Mucosa of descending colon (tissue), 3 donors: ENCODE measurements at regions not wholly inside any gene's neighbourhood (a gene's known extent, or its start where the extent isn't known, plus 50 kb on each side); places are given as distances from the start of the nearest gene placed in this dataset.

Experiments
- ATAC-seq: fragments of 200-7000 bp; cut with Tn5 transposase; one replicate; pipeline ENCODE4 v1.9.1; 2020; ENCODE audit warnings: mild to moderate bottlenecking, moderate library complexity
- DNase-seq, 3 donors: peaks; one replicate each; pipeline ENCODE4 v3.0.0-alpha.2; 2020
- H3K36me3 ChIP-seq: fragments of 200-600 bp; one replicate; pipeline ENCODE4 v1.8.0; 2021; ENCODE audit warnings: low read depth, mild to moderate bottlenecking
- H3K4me1 ChIP-seq: fragments of 200-600 bp; one replicate; pipeline ENCODE4 v1.8.0; 2021; ENCODE audit warnings: low read depth, mild to moderate bottlenecking
- H3K4me3 ChIP-seq: fragments of 200-600 bp; one replicate; pipeline ENCODE4 v1.8.0; 2021; ENCODE audit warnings: mild to moderate bottlenecking
- H3K9me3 ChIP-seq: fragments of 200-600 bp; one replicate; pipeline ENCODE4 v1.8.0; 2021; ENCODE audit warnings: mild to moderate bottlenecking
- CTCF ChIP-seq: fragments of 200-600 bp; IDR thresholded peaks from one replicate; pipeline ENCODE4 v1.8.0; 2022; ENCODE audit warnings: antibody characterized with exemption, mild to moderate bottlenecking
- intact Hi-C, 2 donors: fragments of 100-400 bp; cut with DNase I in 1 of 2; cut with micrococcal nuclease in 1 of 2; formaldehyde crosslinking; loops; one replicate each; pipeline versions ENCODE4 v1.11.0 to v1.11.1; 2022; cut with DNase I, micrococcal nuclease
- donor health status: DM: no; HTN: no; CAD: no; lungs with moderate emphysema.
- donor health status: DM: no; HTN: no; CAD: no.
- donor health status: DM: no; HTN: yes; CAD: no.

DNA sequence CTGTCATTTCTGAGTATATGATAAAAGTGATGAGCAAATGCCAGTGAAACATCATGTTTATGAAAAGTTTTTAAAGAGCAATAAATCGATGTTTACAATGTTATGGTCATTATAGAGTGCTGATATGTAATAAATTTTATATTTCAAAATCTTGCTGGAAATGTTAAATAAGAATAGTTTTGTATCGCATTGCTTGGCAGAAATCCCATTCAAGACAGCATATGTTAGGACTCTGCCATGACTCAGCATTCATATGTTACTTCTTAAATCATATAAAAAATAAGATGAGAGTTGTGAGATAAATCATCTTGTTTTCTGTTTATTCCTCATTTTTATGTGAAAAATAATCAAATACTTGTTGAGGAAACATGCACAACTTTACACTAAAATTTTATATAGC is 949.9 kb upstream of the NRXN1 start:
- intact Hi-C loops = no loop called here
- no peak for TF ChIP-seq CTCF
- no peak for DNase-seq
- H3K4me3 ChIP-seq = no peak overlapping the region
- no peak for ATAC-seq
- no peaks in the 10 kb centered on the region for H3K9me3 ChIP-seq
- H3K36me3 ChIP-seq = no peaks in the 10 kb centered on the region
- H3K4me1 ChIP-seq = no peaks in the 10 kb centered on the region

DNA sequence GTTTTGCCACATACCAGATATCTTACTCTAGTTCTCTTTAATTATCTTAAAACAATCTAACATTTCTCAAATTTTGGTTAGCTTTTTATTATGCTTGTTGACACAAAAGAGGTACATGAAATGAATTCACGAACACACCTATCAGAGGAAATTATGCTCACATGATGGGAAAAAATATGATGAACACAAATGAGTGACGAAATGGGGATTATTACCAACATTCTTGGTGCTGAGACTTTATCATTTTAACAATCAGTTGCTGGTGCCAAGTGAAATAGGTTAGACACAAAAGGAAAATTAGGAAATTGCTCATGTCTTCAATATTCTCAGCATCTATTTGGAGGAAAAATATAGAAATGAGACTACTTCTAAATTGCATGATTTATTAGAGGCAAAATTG is 944.7 kb upstream of the NRXN1 start:
- Histone ChIP-seq H3K36me3 (no peaks in the 10 kb centered on the region), H3K4me1 (no peaks in the 10 kb centered on the region), H3K9me3 (no peaks in the 10 kb centered on the region), H3K4me3 (no peak overlapping the region)
- no peak for ATAC-seq
- TF ChIP-seq CTCF = no peak
- intact Hi-C loops = no loop called here
- DNase-seq = no peak

DNA sequence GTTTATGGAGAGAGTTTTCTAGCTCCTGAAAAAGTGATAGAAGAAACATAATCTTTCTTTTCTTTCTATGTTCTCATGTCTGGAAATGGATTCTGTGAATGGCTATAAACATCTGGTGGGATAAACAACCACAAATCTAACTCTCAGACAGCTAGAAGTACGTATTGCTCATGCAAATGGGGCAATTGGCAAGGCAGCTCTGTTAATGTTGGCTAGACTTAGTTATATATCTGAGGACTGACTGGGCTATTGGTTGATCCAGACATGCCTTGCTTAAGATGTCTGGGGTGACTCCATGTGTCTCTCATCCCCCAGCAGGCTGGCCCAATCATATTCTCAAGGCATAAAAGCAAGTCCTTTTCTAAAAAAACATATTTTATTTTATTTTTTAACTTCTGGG is 939.2 kb upstream of the NRXN1 start:
- intact Hi-C loops = no loop called here
- TF ChIP-seq CTCF = no peak
- no peak for DNase-seq
- no peaks in the 10 kb centered on the region for H3K9me3 ChIP-seq
- no peak for ATAC-seq
- no peaks in the 10 kb centered on the region for H3K4me1 ChIP-seq
- no peak overlapping the region for H3K4me3 ChIP-seq
- no peaks in the 10 kb centered on the region for H3K36me3 ChIP-seq

DNA sequence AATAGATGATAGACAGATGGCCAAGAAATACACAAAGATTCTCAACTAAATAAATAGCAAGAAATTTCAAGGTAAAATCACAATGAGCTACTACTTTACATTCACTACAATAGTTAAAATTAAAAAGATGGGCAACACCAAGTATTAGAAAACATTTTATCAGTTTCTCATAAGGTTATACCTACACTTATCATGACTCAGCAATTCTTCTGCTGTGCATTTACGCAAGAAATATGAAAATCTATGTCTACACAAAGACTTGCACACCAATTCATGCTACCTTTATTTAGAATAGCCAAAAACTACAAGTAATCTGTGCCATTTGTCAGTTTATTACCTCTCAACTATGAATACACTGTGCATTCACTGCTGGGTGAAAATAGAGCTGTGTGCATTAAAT is 937.4 kb upstream of the NRXN1 start:
- no peak for ATAC-seq
- Histone ChIP-seq H3K4me3 (no peak overlapping the region), H3K36me3 (no peaks in the 10 kb centered on the region), H3K4me1 (no peaks in the 10 kb centered on the region), H3K9me3 (no peaks in the 10 kb centered on the region)
- intact Hi-C loops = no loop called here
- no peak for DNase-seq
- TF ChIP-seq CTCF = no peak

DNA sequence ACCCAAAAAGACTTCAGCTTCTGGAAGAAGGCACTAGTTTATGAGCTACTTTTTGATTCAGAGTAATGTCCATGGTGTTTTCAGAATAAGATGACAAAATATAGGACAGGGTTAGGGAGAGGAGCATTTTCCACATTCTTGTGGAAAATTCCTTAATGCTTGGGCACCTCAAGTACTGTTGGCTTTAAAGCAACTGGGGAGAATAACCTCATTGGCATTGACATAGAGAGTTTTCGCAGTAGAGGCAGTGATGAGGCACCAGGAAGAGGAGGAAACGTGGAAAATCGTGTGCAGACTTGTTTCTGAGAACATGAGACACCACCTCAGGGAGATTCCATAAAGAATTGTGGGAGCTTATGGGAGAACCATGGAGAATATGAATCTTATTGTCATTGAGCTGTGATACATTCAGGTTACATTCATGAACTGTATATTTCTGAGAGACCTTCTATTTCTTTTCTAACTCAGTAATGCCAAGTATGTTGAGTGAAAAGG is 929.0 kb upstream of the NRXN1 start:
- no peaks in the 10 kb centered on the region for H3K9me3 ChIP-seq
- H3K4me3 ChIP-seq = no peak overlapping the region
- TF ChIP-seq CTCF = no peak
- intact Hi-C loops = no loop called here
- DNase-seq = no peak
- H3K36me3 ChIP-seq = no peaks in the 10 kb centered on the region
- ATAC-seq = no peak
- no peaks in the 10 kb centered on the region for H3K4me1 ChIP-seq

- H3K4me3 ChIP-seq = no peak overlapping the region
- intact Hi-C loops = no loop called here
- DNase-seq (no peak), ATAC-seq (no peak)
- H3K9me3 ChIP-seq = no peaks in the 10 kb centered on the region
- H3K36me3 ChIP-seq = no peaks in the 10 kb centered on the region
- H3K4me1 ChIP-seq = no peaks in the 10 kb centered on the region
- TF ChIP-seq CTCF = no peak
Observed at GRCh38 chr2:51960281-51960680, 928.3 kb upstream of the NRXN1 start.
